ENCODE measurements at regions not wholly inside any gene's neighbourhood (a gene's known extent, or its start where the extent isn't known, plus 50 kb on each side); places are given as distances from the start of the nearest gene placed in this dataset.
A peak's percentile ranks its signal among the peaks of the same experiment; 100 is the strongest.

GRCh38 chr2:128791120-128791984, 472.7 kb upstream of the HS6ST1 start:
- no peak for DNase-seq (ENCODE audit: low read depth)

- no peak for DNase-seq (ENCODE audit: low read depth)
Measured at GRCh38 chr2:128791985-128792320, 473.3 kb upstream of the HS6ST1 start.

DNA sequence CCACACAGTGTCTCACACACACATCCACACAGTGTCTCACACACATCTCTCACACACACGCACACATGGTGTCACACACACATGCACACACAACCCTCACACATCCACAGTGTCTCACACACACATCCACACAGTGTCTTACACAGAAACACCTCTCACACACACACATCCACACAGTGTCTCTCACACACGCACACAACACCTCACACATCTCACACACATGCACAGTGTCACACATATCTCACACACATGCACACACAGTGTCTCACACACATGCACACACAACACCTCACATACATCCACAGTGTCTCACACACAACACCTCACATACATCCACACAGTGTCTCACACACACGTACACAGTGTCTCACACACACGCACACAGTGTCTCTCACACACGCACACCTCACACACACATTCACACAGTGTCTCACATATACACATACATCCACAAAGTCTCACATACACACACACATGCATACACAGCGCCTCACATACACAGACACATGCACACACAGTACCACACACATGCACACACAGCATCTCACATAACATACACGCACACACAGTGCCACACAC, 473.9 kb upstream of the HS6ST1 start:
- no peak for DNase-seq (ENCODE audit: low read depth)

- DNase-seq (ENCODE audit: low read depth) = no peak
Measured at GRCh38 chr2:128793404-128793803, 474.7 kb upstream of the HS6ST1 start.

GRCh38 chr2:128794285-128794684, 475.6 kb upstream of the HS6ST1 start:
- DNase-seq (ENCODE audit: low read depth) = no peak

DNA sequence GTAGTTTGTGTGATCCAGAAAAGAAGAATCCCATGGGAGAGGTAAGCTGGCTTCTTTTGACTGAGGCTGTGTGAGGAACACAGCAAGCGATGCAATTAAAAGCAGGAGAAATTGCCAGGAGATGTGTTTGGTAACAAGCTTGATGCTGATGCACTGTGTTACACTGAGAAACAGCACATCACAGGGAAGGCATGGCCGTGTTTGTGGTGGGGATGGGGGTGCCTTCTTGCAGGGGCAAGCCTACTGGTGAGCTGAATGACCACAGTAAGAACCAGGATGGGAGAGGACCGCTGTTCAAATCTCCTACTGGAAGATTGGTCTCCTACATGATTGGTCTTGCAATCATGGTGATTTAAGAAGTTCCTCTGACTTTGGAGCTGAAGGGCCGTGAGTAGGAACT, 477.7 kb upstream of the HS6ST1 start:
- no peak for DNase-seq (ENCODE audit: low read depth)

DNA sequence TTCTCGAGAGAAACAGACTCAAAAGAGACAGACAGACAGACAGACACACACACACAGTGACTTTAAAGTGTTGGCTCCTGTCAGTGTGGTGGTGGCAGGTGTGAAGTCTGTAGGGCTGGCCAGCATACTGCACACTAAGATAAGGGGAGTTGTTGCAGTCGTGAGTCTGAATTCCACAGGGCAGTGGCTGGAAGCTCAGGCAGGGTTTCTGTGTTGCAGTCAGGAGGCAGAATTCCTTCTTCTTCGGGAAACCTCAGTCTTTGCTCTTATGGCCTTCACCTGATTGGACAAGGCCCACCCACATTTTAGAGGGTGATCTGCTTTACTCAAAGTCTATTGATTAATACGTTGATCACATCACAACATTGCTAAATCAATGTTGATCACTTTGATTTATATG, 478.4 kb upstream of the HS6ST1 start:
- DNase-seq (ENCODE audit: low read depth) = no peak

GRCh38 chr2:128797533-128797932, 478.9 kb upstream of the HS6ST1 start:
- no peak for DNase-seq (ENCODE audit: low read depth)

- no peak for DNase-seq (ENCODE audit: low read depth)
Measured at GRCh38 chr2:128797937-128798336, 479.3 kb upstream of the HS6ST1 start.

- DNase-seq (ENCODE audit: low read depth) = no peak
Measured at GRCh38 chr2:128798502-128799283, 480.0 kb upstream of the HS6ST1 start.

GRCh38 chr2:128799284-128799552, 480.6 kb upstream of the HS6ST1 start:
- DNase-seq (ENCODE audit: low read depth) = no peak

- no peak for DNase-seq (ENCODE audit: low read depth)
Measured at GRCh38 chr2:128799730-128800129, 481.1 kb upstream of the HS6ST1 start.

DNA sequence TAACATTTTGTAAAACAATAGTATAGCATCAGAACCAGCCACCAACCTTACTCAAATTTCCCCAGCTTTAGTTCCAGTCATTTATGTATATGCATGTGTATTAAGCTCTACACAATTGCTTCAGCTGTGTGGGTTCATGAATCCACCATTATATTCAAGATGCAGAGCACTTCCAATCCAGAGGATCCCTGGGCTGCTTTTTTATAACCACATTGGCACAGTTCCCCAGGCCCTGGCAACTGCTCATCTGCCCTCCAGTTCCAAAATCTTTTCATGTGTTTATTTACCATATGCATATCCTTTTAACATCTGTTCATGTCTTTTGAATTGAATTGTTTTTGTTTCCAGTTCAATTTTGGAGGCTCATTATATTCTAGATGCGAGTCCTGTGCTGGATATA, 482.9 kb upstream of the HS6ST1 start:
- no peak for DNase-seq (ENCODE audit: low read depth)

- no peak for DNase-seq (ENCODE audit: low read depth)
Measured at GRCh38 chr2:128803222-128803621, 484.6 kb upstream of the HS6ST1 start.

DNA sequence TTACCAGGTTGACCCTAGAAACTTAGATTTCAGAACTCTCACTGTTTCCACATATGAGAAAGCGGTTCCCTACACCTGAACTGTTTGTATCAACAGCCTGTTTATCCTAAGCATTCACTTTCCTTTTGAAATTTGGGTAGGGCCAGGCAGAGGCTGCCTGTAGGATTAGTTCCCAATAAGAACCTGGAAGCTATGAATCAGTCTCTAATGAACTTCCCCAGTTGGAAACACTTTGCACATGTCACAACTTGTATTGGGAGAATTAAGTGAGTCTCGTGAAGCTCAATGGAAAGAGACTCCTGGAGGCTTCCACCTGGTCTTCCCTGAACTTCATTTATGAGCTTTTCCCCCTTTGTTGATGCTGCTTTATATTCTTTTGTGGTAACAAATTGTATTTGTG, 486.6 kb upstream of the HS6ST1 start:
- DNase-seq (ENCODE audit: low read depth) = no peak

GRCh38 chr2:128805918-128806317, 487.2 kb upstream of the HS6ST1 start:
- no peak for DNase-seq (ENCODE audit: low read depth)

DNA sequence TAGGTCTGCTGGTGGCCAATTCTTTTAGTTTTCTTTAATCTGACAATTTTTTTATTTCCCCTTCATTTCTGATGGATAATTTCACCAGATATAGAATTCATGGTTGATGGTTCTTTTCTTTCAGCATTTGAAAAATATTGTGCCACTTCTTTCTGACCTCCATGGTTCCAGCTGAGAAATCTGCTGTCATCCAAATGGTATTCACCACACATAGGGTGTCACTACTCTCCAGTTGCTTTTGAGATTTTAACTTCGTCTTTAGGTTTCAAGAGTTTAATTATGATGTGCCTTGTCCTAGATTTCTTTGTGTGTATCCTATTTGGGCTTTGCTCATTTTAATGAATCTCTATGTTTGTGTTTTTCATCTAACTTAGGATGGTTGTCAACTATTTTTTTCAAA, 488.6 kb upstream of the HS6ST1 start:
- DNase-seq (ENCODE audit: low read depth) = no peak

- DNase-seq (ENCODE audit: low read depth) = peak; percentile 1
Measured at GRCh38 chr2:128808462-128809258, 490.0 kb upstream of the HS6ST1 start.

- no peak for DNase-seq (ENCODE audit: low read depth)
Measured at GRCh38 chr2:128809259-128809636, 490.6 kb upstream of the HS6ST1 start.

DNA sequence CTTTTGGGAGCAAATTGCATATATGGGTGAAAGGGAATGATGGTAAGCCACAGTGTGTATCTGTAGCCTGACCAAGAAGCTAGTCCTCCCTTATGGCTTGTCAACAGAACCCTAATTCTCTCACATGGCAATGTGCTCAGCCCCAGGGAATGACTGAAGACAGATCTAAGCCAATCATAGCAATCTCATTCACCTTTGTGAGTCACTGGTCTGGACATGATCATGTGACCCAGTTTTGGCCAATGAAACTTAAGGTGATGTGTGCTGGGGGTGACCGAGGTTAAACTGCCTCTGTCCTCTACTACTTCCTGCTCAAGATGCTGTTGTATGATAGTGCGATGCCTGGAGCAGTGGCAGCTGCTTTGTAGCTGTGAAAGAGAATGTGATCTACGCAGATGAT, 491.2 kb upstream of the HS6ST1 start:
- DNase-seq (ENCODE audit: low read depth) = no peak

DNA sequence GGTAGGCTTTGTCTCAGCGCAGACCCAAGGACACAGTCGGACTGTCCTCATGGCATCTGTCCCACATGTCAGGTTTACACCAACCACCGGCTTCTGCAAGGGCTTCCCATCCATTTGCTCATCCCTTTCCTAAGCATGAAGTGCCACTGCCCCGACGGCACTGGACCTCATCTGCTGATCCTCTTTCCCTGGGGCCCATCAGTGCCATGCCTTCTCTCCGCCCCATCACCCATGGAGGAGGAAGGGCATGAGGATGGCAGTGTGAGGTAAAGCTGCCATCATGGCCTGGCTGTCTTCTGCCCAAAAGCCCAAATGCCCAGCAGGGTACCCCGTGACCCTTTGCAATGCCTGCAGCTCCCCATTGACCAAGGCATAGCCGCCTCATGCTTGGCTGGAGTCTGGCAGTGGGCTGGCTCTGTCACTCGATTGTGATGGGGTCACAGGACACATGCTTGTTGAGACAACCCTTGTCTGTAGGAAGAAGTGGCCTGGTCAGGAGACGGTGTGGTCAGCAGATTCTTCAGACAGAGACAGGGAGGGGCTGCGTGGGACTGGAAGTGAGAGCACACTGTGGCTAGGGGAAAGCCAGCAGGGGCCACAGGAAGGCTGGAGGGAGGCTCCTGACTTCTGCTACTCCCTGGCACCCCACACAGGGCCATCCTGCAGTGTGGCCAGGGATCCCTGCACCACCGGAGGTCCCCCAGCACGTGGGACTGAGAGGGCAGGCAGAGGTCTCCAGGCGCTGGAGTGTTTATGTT, 493.7 kb upstream of the HS6ST1 start:
- DNase-seq (ENCODE audit: low read depth) = no peak

Measured in non-pigmented ciliary epithelial cell (primary cell).